ENCODE measurements at regions not wholly inside any gene's neighbourhood (a gene's known extent, or its start where the extent isn't known, plus 50 kb on each side); places are given as distances from the start of the nearest gene placed in this dataset.

DNA sequence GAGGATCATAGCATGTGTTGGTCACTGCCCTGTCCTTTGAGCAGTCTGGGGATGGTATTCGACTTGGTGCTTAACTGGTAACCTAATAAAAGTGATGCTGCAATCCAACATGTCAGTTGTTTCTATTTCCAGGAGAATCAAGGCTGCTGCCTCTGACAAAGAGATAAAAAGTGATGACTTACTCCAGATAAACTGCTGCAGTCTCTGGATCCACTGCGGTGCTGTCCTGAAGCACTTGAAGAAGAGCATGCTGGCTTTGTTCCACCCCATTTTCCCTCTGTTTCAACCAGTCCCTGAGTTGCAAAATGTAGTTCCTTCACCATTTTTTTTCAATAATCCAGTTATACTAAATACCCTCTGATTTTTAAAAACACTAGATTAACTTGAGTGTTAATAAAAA, 403.5 kb upstream of the ANKRD30A start:
- H3K4me1 ChIP-seq (ENCODE audit: control insufficient read depth, insufficient read depth, low read length): peaks cover 5% of the 10 kb centered on the region
- 73% methylated on average over 2 of the region's 2 CpGs for WGBS (ENCODE audit: insufficient coverage)
- no peak overlapping the region for H3K27ac ChIP-seq (ENCODE audit: low read depth, low read length)
- H3K36me3 ChIP-seq (ENCODE audit: control insufficient read depth, insufficient read depth, low read length): no peaks in the 10 kb centered on the region
- no peaks in the 10 kb centered on the region for H3K9me3 ChIP-seq (ENCODE audit: control insufficient read depth, insufficient read depth, low read length)
- H3K27me3 ChIP-seq (ENCODE audit: control insufficient read depth, insufficient read depth, low read length): peaks cover 2% of the 10 kb centered on the region
- no peak for DNase-seq (ENCODE audit: low read depth in 4 of 6, low spot score in 6 of 6)
- H3K4me3 ChIP-seq (ENCODE audit: low read depth, low read length): no peak overlapping the region

DNA sequence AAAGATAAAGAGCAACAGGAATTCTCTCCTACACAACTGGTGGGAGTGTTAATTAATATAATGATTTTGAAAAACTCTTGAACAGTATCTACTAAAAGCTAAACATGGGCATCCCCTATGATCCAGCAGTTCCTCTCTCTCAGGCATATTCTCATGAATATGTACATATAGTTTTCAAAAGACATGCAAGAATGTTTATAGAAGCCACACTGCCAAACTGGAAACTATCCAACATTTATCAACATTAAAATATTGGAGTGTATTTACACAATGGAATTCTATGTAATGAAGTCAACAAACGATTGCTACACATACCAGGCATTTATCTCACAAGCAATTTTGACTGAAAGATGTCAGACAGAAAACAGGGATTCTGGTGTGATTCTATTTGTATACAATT, 404.5 kb upstream of the ANKRD30A start:
- H3K27ac ChIP-seq (ENCODE audit: low read depth, low read length): no peak overlapping the region
- peaks cover 2% of the 10 kb centered on the region for H3K27me3 ChIP-seq (ENCODE audit: control insufficient read depth, insufficient read depth, low read length)
- no peaks in the 10 kb centered on the region for H3K36me3 ChIP-seq (ENCODE audit: control insufficient read depth, insufficient read depth, low read length)
- peak in 1 of 6 donors; percentile 63 for DNase-seq (ENCODE audit: low read depth in 4 of 6, low spot score in 6 of 6)
- H3K4me3 ChIP-seq (ENCODE audit: low read depth, low read length): no peak overlapping the region
- H3K4me1 ChIP-seq (ENCODE audit: control insufficient read depth, insufficient read depth, low read length): peaks cover 5% of the 10 kb centered on the region
- no CpG with 5 or more reads among the region's 1 CpG for WGBS (ENCODE audit: insufficient coverage)
- H3K9me3 ChIP-seq (ENCODE audit: control insufficient read depth, insufficient read depth, low read length): no peaks in the 10 kb centered on the region

DNA sequence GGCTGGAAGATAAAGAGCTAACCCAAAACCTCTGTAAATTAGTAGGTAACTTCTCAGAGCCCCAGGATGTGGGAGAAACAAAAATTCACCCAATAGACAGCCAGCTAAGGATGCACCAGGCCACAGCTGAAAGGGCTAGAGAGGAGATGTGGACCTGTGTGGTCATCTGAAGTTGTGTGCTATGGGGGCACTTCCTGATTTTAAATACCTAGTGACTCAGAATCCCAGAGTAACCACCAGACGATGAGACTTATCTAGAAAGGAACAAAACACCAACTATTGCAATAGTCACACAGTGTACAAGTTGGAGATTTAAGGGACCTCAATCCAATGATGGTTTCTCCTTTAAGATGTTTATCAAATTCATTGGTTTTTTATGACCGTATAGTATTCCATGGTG, 408.3 kb upstream of the ANKRD30A start:
- Histone ChIP-seq H3K27ac (ENCODE audit: low read depth, low read length) (no peak overlapping the region), H3K9me3 (ENCODE audit: control insufficient read depth, insufficient read depth, low read length) (no peaks in the 10 kb centered on the region), H3K4me3 (ENCODE audit: low read depth, low read length) (no peak overlapping the region), H3K4me1 (ENCODE audit: control insufficient read depth, insufficient read depth, low read length) (no peaks in the 10 kb centered on the region), H3K27me3 (ENCODE audit: control insufficient read depth, insufficient read depth, low read length) (no peaks in the 10 kb centered on the region), H3K36me3 (ENCODE audit: control insufficient read depth, insufficient read depth, low read length) (no peaks in the 10 kb centered on the region)
- WGBS (ENCODE audit: insufficient coverage): no CpG with 5 or more reads among the region's 2 CpGs
- DNase-seq (ENCODE audit: low read depth in 4 of 6, low spot score in 6 of 6): no peak

- Histone ChIP-seq H3K9me3 (ENCODE audit: control insufficient read depth, insufficient read depth, low read length) (no peaks in the 10 kb centered on the region), H3K36me3 (ENCODE audit: control insufficient read depth, insufficient read depth, low read length) (no peaks in the 10 kb centered on the region), H3K4me1 (ENCODE audit: control insufficient read depth, insufficient read depth, low read length) (no peaks in the 10 kb centered on the region), H3K27ac (ENCODE audit: low read depth, low read length) (no peak overlapping the region), H3K4me3 (ENCODE audit: low read depth, low read length) (no peak overlapping the region), H3K27me3 (ENCODE audit: control insufficient read depth, insufficient read depth, low read length) (no peaks in the 10 kb centered on the region)
- no peak for DNase-seq (ENCODE audit: low read depth in 4 of 6, low spot score in 6 of 6)
- WGBS (ENCODE audit: insufficient coverage): no CpG with 5 or more reads among the region's 2 CpGs
Observed at GRCh38 chr10:36716291-36716690, 409.1 kb upstream of the ANKRD30A start.

DNA sequence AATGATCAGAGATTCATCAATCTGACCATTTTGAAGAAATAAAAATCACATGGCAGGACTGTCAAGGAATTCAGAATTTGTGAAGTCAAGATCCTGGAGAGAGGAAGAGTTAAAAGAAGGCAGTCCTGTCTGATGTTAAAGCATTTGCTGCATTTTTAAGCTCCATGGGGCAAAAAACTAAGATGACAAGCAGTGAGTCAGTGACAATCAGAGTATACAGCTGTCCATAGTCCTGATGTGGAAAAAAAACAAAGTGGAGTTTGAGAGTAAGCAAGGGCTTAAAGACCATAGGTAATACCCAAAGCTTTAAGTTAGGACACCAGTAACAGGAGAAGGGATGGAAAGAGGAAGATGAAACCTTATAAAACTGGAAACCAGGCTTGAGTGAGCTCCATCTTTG, 412.7 kb upstream of the ANKRD30A start:
- H3K27ac ChIP-seq (ENCODE audit: low read depth, low read length): no peak overlapping the region
- no peaks in the 10 kb centered on the region for H3K36me3 ChIP-seq (ENCODE audit: control insufficient read depth, insufficient read depth, low read length)
- no peak overlapping the region for H3K4me3 ChIP-seq (ENCODE audit: low read depth, low read length)
- no peaks in the 10 kb centered on the region for H3K4me1 ChIP-seq (ENCODE audit: control insufficient read depth, insufficient read depth, low read length)
- H3K9me3 ChIP-seq (ENCODE audit: control insufficient read depth, insufficient read depth, low read length): no peaks in the 10 kb centered on the region
- H3K27me3 ChIP-seq (ENCODE audit: control insufficient read depth, insufficient read depth, low read length): no peaks in the 10 kb centered on the region
- DNase-seq (ENCODE audit: low read depth in 4 of 6, low spot score in 6 of 6): no peak

- WGBS (ENCODE audit: insufficient coverage): no CpG with 5 or more reads among the region's 4 CpGs
- no peak for DNase-seq (ENCODE audit: low read depth in 4 of 6, low spot score in 6 of 6)
- Histone ChIP-seq H3K4me1 (ENCODE audit: control insufficient read depth, insufficient read depth, low read length) (no peaks in the 10 kb centered on the region), H3K27ac (ENCODE audit: low read depth, low read length) (no peak overlapping the region), H3K9me3 (ENCODE audit: control insufficient read depth, insufficient read depth, low read length) (no peaks in the 10 kb centered on the region), H3K36me3 (ENCODE audit: control insufficient read depth, insufficient read depth, low read length) (no peaks in the 10 kb centered on the region), H3K4me3 (ENCODE audit: low read depth, low read length) (no peak overlapping the region), H3K27me3 (ENCODE audit: control insufficient read depth, insufficient read depth, low read length) (no peaks in the 10 kb centered on the region)
Observed at GRCh38 chr10:36711361-36711760, 414.0 kb upstream of the ANKRD30A start.

GRCh38 chr10:36704124-36704523, 421.3 kb upstream of the ANKRD30A start:
- Histone ChIP-seq H3K9me3 (ENCODE audit: control insufficient read depth, insufficient read depth, low read length) (no peaks in the 10 kb centered on the region), H3K4me1 (ENCODE audit: control insufficient read depth, insufficient read depth, low read length) (no peaks in the 10 kb centered on the region), H3K27me3 (ENCODE audit: control insufficient read depth, insufficient read depth, low read length) (no peaks in the 10 kb centered on the region), H3K36me3 (ENCODE audit: control insufficient read depth, insufficient read depth, low read length) (no peaks in the 10 kb centered on the region), H3K4me3 (ENCODE audit: low read depth, low read length) (no peak overlapping the region), H3K27ac (ENCODE audit: low read depth, low read length) (no peak overlapping the region)
- no CpG with 5 or more reads among the region's 2 CpGs for WGBS (ENCODE audit: insufficient coverage)
- no peak for DNase-seq (ENCODE audit: low read depth in 4 of 6, low spot score in 6 of 6)

DNA sequence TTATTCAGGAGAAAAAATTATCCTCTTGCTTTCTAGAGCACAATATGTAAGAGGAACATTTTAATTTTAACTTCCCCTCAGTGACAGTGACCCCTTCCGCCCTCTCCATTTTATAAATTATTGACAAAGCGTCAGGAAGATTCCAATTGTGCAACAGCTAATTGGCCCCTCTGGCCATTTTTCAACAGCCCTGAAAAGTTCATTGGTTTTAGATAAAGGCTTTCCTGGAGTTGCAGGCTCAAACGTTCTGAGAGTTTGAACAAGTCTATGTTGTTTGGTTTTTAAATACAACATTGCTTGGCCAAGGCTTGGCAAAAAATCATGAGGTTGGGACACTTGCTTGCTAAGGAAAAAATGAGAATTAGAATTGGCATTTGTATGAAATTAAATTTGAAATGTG, 422.2 kb upstream of the ANKRD30A start:
- no peak overlapping the region for H3K4me3 ChIP-seq (ENCODE audit: low read depth, low read length)
- H3K27ac ChIP-seq (ENCODE audit: low read depth, low read length): no peak overlapping the region
- no peaks in the 10 kb centered on the region for H3K36me3 ChIP-seq (ENCODE audit: control insufficient read depth, insufficient read depth, low read length)
- no peaks in the 10 kb centered on the region for H3K4me1 ChIP-seq (ENCODE audit: control insufficient read depth, insufficient read depth, low read length)
- DNase-seq (ENCODE audit: low read depth in 4 of 6, low spot score in 6 of 6): peak in 1 of 6 donors; percentile 23
- WGBS (ENCODE audit: insufficient coverage): 41% methylated on average over 2 of the region's 3 CpGs
- no peaks in the 10 kb centered on the region for H3K9me3 ChIP-seq (ENCODE audit: control insufficient read depth, insufficient read depth, low read length)
- H3K27me3 ChIP-seq (ENCODE audit: control insufficient read depth, insufficient read depth, low read length): no peaks in the 10 kb centered on the region

- Histone ChIP-seq H3K4me1 (ENCODE audit: control insufficient read depth, insufficient read depth, low read length) (no peaks in the 10 kb centered on the region), H3K27me3 (ENCODE audit: control insufficient read depth, insufficient read depth, low read length) (no peaks in the 10 kb centered on the region), H3K9me3 (ENCODE audit: control insufficient read depth, insufficient read depth, low read length) (no peaks in the 10 kb centered on the region), H3K27ac (ENCODE audit: low read depth, low read length) (no peak overlapping the region), H3K36me3 (ENCODE audit: control insufficient read depth, insufficient read depth, low read length) (no peaks in the 10 kb centered on the region), H3K4me3 (ENCODE audit: low read depth, low read length) (no peak overlapping the region)
- no peak for DNase-seq (ENCODE audit: low read depth in 4 of 6, low spot score in 6 of 6)
- no CpG with 5 or more reads among the region's 1 CpG for WGBS (ENCODE audit: insufficient coverage)
Observed at GRCh38 chr10:36700123-36700522, 425.3 kb upstream of the ANKRD30A start.

DNA sequence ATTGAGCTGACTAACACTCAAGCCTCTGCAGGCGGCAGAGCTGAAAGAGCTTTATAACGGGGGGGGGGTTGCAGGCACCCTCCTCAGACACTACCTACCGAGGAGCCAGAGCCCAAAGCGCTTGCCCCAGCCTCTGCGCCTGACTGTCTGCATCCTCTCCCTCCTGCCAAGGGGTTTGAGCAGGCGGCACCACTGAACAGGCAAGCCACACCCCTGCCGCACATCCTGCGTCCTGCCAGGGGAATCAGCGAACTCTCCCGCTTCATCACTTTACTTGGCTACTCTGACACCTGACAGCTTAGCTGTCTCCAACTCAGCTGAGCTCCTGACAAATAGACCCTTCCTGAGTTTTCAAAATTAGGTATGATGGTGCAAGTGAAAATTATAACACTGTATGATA, 432.6 kb upstream of the ANKRD30A start:
- WGBS (ENCODE audit: insufficient coverage): 72% methylated on average over 9 of the region's 10 CpGs
- no peak overlapping the region for H3K4me3 ChIP-seq (ENCODE audit: low read depth, low read length)
- DNase-seq (ENCODE audit: low read depth in 4 of 6, low spot score in 6 of 6): no peak

More for the DNA sequence above, 432.6 kb upstream of the ANKRD30A start:
- H3K27me3 ChIP-seq (ENCODE audit: control insufficient read depth, insufficient read depth, low read length): no peaks in the 10 kb centered on the region
- H3K4me1 ChIP-seq (ENCODE audit: control insufficient read depth, insufficient read depth, low read length): no peaks in the 10 kb centered on the region
- no peak overlapping the region for H3K27ac ChIP-seq (ENCODE audit: low read depth, low read length)
- no peaks in the 10 kb centered on the region for H3K9me3 ChIP-seq (ENCODE audit: control insufficient read depth, insufficient read depth, low read length)
- no peaks in the 10 kb centered on the region for H3K36me3 ChIP-seq (ENCODE audit: control insufficient read depth, insufficient read depth, low read length)

Measured in spinal cord (tissue), 9 donors.